Occipital lobe (tissue), 1 donor: ENCODE measurements at regions not wholly inside any gene's neighbourhood (a gene's known extent, or its start where the extent isn't known, plus 50 kb on each side); places are given as distances from the start of the nearest gene placed in this dataset.

Source experiments
- DNase-seq: peaks from one replicate; lab custom pipeline; 2025; lab: John Stamatoyannopoulos, UW

- DNase-seq: no peak
Observed at GRCh38 chr10:43746906-43747305, 98.2 kb upstream of the ZNF32 start.

GRCh38 chr10:43739161-43739560, 90.5 kb upstream of the ZNF32 start:
- DNase-seq: no peak

GRCh38 chr10:43737003-43737402, 88.3 kb upstream of the ZNF32 start:
- DNase-seq: no peak

- DNase-seq: no peak
Observed at GRCh38 chr10:43735907-43736306, 87.2 kb upstream of the ZNF32 start.

- no peak for DNase-seq
Observed at GRCh38 chr10:43734716-43735115, 86.0 kb upstream of the ZNF32 start.

- DNase-seq: no peak
Observed at GRCh38 chr10:43731486-43731885, 82.8 kb upstream of the ZNF32 start.

GRCh38 chr10:43728425-43728824, 79.7 kb upstream of the ZNF32 start:
- no peak for DNase-seq

GRCh38 chr10:43727935-43728334, 79.3 kb upstream of the ZNF32 start:
- DNase-seq: no peak

- DNase-seq: no peak
Observed at GRCh38 chr10:43715334-43715733, 66.7 kb upstream of the ZNF32 start.

GRCh38 chr10:43712821-43713584, 64.3 kb upstream of the ZNF32 start:
- DNase-seq: no peak

GRCh38 chr10:43710772-43711471, 62.2 kb upstream of the ZNF32 start:
- no peak for DNase-seq

GRCh38 chr10:43708262-43708661, 59.6 kb upstream of the ZNF32 start:
- no peak for DNase-seq

GRCh38 chr10:43707770-43708169, 59.1 kb upstream of the ZNF32 start:
- no peak for DNase-seq

- DNase-seq: no peak
Observed at GRCh38 chr10:43706166-43706565, 57.5 kb upstream of the ZNF32 start.

GRCh38 chr10:43703286-43703685, 54.6 kb upstream of the ZNF32 start:
- DNase-seq: no peak

GRCh38 chr10:43702936-43703281, 54.2 kb upstream of the ZNF32 start:
- no peak for DNase-seq

- DNase-seq: no peak
Observed at GRCh38 chr10:43702213-43702935, 53.7 kb upstream of the ZNF32 start.

- DNase-seq: no peak
Observed at GRCh38 chr10:43701295-43701694, 52.6 kb upstream of the ZNF32 start.

GRCh38 chr10:43700306-43700705, 51.6 kb upstream of the ZNF32 start:
- no peak for DNase-seq

GRCh38 chr10:43699516-43699915, 50.8 kb upstream of the ZNF32 start:
- no peak for DNase-seq
